Fibroblast of lung (primary cell): ENCODE measurements at regions not wholly inside any gene's neighbourhood (a gene's known extent, or its start where the extent isn't known, plus 50 kb on each side); places are given as distances from the start of the nearest gene placed in this dataset.

Experiments used
- EZH2 ChIP-seq: IDR thresholded peaks from 2 replicates; pipeline ENCODE4 v1.5.1; 2012; ENCODE audit warnings: low read length, control low read depth, mild to moderate bottlenecking; ENCODE audit errors: missing control alignments
- TF ChIP-seq, protein P1 (sequence below), 2 donors: IDR thresholded peaks in 1 of 2; conservative IDR thresholded peaks in 1 of 2; 1 replicate in 1 of 2; 2 replicates in 1 of 2; pipeline ENCODE4 v1.5.1; 2011 to 2012; ENCODE audit warnings: low read length in 2 of 2, control low read depth in 1 of 2, inconsistent platforms in 1 of 2, low read depth in 1 of 2, mild to moderate bottlenecking in 1 of 2

DNA sequence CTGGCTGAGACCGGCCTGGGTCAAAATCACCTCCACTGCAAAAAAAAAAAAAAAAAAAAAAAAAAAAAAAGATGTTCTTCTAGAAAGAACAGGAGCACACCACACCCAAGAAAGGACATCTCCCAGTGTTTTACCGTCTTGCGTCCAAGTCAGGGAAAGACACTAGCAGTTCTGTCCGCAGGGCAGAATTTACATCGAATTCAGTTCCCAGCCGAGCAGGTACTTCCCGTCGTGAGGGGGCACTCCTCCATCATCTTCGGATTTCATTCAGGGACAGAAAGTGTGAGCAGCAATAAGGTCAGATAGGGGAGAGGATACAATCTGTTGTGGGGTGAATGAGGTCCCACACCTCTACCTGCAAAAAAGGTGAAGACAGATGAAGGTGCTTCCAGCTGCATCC, 574.7 kb downstream of the KCNJ18 start:
- TF ChIP-seq, protein P1, sequence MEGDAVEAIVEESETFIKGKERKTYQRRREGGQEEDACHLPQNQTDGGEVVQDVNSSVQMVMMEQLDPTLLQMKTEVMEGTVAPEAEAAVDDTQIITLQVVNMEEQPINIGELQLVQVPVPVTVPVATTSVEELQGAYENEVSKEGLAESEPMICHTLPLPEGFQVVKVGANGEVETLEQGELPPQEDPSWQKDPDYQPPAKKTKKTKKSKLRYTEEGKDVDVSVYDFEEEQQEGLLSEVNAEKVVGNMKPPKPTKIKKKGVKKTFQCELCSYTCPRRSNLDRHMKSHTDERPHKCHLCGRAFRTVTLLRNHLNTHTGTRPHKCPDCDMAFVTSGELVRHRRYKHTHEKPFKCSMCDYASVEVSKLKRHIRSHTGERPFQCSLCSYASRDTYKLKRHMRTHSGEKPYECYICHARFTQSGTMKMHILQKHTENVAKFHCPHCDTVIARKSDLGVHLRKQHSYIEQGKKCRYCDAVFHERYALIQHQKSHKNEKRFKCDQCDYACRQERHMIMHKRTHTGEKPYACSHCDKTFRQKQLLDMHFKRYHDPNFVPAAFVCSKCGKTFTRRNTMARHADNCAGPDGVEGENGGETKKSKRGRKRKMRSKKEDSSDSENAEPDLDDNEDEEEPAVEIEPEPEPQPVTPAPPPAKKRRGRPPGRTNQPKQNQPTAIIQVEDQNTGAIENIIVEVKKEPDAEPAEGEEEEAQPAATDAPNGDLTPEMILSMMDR (conservative IDR thresholded peaks at IDR 0.05 in 1 of 2, IDR thresholded peaks at IDR 0.05 in 1 of 2; ENCODE audit: low read depth in 1 of 2, low read length in 2 of 2): no peak
- TF ChIP-seq EZH2: no peak
